Frontal cortex (tissue), 3 donors: ENCODE measurements at regions not wholly inside any gene's neighbourhood (a gene's known extent, or its start where the extent isn't known, plus 50 kb on each side); places are given as distances from the start of the nearest gene placed in this dataset.

Experiments
- DNase-seq, 2 donors: peaks; one replicate each; pipeline ENCODE4 v3.0.0; 2012; ENCODE audit warnings: low spot score in 2 of 2
- FAIRE-seq: peaks from 2 replicates; lab custom pipeline; 2012; peaks lifted over from hg19 to GRCh38; lab: Jason Lieb, UNC
- donor health status: control.
- donor health status: control.
- donor health status: control.

DNA sequence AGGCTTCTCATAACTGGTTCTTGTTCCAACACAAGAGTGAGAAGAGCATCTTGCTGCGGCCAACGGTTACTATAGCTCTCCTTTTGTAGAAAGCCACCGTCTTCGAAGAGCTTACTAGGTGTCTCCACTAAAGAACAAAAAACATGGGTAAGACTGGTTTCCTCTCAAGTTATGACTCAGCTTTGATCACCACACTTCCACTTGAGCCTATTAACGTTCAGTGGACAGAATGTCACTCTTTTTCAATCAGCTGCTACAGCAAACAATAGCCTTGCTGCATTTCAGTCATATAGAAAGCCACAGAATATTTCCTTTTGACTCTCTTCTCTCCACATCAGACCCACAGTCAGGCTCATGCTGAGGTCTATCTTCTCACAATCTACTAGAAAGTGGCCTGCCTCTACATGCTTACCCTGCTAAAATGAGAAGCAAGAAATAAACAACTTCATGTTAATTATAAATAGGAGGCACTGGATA, 243.5 kb upstream of the PREP start:
- FAIRE-seq, result no peak
- DNase-seq, result no peak

DNA sequence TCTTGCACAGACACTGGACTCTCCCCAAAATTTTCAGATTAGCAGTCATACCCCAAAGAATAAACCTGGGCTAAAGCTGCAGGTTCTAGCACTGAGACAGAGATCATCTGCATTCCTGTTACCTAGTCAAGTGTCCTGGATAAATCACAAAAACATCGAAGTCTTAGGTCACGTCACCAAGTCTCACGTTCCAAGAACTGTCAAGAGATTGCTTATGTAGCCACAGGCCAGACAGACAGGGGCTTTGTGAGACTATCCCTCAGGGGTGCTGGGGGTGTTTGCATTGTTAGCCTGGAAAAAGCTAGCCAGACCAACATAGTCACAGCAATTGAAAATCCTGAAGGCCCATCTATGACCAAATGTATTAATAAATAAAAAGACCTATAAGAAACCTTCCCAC, 243.1 kb upstream of the PREP start:
- no peak for DNase-seq
- no peak for FAIRE-seq

DNA sequence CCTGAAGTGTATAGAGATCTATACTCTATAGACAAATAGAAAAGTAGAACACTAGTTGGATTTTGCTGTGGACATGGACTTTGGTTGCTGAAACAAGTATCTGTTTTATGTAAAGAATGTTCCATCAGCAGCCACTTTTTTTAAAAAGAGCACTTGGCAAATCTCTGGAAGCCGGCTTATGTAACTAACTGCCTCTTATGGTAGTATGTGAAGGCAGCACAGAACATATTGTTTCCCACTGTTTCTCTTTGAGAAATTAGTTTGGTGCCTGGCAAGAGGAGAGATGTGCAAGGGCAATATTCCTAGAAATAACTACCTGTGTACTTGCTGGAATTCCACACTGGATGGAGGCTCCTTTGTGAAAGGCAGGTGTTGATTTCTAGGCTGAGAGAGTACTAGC, 242.3 kb upstream of the PREP start:
- no peak for FAIRE-seq
- no peak for DNase-seq

DNA sequence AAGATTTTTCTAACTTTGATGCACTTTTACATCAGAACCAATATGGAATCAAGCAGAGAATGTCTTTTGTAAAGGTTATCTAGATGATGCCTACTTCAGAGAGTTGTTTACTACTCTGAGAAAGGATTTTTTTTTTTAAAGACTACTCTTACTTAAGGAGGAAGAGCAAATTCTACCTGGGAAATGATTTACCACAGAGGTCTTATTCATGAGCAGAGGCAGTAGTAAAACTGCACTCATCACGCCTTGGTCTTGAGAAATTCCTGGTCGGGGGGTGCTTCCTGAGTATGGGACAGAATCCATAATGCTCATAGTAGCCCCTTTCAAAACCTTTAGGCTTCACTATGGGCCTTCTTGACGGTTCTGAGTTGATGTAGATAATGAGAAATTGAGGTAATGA, 241.8 kb upstream of the PREP start:
- FAIRE-seq (no peak), DNase-seq (no peak)

DNA sequence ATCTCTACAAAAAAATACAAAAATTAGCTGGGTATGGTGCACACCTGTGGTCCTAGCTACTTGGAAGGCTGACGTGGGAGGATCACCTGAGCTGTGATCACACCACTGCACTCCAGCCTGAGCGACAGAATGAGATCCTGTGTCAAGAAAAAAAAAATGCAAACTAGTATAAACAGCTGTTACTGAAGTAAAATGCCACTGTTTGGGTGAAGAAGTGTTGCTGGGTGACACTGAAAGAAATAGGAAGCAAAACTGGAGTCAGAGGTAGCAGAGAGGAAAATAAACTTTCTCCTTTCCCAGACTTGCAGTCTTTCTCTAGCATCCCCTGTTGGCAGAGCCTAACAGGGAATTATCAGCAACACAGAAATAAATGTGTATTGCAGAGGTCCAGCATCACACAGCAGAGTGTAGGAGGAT, 241.2 kb upstream of the PREP start:
- FAIRE-seq (no peak), DNase-seq (no peak)

DNA sequence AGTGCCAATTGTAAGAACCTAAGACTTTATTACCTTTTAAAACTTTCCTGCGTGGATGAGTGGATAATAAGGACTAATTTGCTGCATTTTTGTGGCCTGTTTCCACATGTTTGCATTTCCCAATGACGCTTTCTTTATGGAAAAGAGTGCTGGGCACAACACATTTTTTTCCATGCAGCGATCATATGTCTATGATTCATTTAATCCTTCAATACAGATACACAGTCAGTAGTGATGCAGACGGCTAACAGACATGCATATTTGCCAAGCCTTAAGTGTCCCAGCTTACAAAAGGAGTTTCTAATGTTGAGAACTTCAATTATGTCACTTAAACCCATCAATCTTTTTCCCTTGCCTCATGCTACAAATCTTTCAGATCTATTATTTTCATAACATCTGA, 239.8 kb upstream of the PREP start:
- FAIRE-seq (no peak), DNase-seq (no peak)

DNA sequence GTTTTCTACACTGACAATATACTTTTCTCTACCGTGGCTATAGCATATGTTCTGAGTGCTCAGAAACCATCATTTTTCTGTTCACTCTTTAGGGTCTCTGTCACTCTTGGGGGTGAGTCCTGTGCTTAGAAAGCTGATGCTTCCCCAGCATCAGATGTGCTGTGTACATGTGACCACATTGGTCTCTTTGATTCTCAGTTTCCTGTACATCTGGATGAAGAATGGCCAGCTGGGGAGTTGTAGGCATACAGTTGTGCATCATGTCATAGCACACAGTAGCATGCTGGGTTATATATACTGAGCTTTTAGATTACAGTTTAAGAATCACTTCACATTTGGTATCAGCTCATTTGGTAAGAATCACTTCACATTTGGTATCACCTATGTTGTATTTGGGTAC, 238.6 kb upstream of the PREP start:
- no peak for FAIRE-seq

DNA sequence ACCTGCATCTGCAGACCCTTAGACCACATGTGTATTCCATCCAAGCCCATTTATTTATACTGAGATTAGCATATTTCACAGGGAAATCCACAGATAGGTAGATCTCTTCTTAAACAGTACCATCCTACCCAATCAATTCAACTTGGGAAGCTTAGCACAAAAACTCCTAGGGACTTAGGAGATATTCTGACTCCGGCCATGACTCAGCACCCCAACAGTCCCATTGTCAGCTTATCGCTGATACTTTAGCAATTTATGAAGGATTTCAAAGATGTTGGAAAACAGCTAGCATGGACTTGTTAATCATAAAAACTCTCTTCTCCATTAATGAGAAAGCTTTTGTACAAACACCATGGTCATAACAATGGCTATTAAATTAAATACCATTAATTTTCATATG, 236.2 kb upstream of the PREP start:
- no peak for DNase-seq
- FAIRE-seq, result no peak

More for the DNA sequence above, 238.6 kb upstream of the PREP start:
- no peak for DNase-seq

DNA sequence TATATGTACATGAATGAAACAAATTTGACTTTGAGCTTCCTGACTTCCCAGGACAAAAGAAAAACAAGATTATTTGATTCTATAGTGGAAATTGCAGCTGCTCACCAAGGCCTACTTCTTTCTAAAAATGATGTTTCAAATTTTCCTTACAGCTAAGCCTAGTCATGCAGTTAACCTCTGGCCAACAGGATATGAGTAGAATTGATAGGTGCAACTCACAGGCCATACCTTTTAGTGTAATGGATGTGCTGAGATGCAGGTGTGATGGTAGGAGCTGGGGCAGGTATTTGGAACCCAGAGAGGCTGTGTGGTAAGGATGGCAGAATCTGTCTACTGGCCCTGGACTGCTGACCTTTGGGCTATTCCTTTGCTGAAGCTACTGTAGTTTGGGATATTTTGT, 230.9 kb upstream of the PREP start:
- FAIRE-seq (no peak), DNase-seq (no peak)

DNA sequence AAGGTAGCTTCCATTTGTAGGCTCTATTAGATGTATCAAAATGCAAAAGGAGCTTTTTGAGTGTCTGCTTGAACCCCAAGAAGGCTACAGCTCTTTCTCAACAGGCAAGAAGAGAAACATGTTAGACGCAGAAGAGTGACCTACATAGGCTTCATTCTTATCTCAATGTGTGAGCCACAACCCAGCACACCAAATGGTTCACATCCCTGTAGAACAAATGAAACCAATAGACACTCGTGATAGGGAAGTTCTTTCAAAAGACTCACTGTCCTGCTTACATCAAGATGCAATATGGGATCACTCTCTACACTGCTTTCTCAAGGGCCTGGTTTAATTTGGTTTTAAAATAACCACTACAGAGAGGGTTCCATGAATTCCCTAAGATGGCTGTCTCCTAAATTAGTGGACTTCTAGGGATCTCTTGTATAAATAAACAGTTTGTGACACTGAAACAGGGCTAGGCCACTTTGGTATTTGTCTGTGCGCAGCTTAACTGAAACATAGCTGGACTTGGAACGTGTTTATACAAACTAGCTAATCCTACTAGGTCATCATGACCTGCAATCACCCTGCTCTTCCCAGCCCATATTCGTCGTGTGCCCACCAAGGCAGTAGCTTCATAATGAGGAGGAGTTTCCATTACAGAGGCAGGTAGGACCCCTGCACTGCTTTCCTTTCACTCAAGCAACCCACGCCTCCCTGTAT, 225.4 kb upstream of the PREP start:
- no peak for FAIRE-seq
- DNase-seq, result no peak

DNA sequence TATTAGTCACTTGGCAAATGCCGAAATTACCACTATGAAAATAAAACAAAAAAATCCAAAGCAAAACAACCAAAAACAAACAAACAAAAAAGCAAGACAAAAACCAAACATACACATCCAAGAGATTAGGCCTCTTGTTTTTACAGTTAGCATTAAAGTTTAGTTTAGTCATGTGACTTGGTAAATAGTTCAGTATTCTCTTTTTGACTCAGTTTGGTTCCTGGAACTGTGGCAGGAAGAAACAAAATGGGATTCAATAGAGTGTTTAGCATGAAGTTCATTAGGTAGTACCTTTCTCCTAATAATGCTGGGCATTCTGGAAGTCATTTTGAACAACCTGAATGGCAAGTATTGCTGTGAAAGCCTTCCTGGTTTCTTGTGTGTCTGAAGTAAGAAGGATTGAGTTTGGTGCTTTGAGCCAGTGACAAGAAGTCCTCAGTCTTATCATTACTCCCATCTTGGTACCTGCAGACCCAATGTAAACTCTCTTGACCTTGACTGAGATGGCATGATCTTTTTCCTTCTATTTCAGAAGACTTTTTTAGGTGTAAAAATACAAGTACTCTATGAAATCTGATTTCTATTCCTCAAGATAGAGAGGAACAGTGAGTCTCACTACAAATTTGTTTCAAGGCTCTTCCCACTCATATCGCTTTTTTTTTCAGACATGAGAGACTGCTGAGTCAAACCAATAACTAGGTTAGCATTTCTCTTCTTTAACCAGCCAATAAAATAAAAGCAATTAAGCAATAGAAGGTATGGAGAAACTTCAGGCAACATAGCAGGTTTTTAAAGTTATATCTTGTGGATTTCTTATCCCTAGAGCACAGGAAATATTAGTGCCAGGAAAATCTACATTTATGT, 223.6 kb upstream of the PREP start:
- FAIRE-seq, result no peak
- DNase-seq, result no peak

DNA sequence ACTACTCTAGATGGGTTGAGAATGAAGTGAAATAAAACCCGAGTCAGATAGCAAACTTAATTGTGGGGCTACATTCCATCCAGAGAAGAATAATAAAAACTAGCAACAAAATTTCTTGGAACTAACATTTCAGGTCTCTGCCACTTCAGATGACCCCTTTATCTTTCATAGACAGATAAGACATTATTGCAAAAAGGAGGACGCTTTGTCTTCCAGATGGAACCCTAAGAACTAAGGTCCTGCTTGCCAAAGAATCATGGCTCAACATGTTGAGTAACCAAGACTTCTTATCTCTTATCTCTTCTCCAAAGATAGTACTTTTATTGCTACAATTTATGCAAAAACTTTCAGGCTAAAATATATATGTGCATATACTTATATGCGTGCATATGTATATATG, 221.1 kb upstream of the PREP start:
- FAIRE-seq, result no peak
- no peak for DNase-seq

DNA sequence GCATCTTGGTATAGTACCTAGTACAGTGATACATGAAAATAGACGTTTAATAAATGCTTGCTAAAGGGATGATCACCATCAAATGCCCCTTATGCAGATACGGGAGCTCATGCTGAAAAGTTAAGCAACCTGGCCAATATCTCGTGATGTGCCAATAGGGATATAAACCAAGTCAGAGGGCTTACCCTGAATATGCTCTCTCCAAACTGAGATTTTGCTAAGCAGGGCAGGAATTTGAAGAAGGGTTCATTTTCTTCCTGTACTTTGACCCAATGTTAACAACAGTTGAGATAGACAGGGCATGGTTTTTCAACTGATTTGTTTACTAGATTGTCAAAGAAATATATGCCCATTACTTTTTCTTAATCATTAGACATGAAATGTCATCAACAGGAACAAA, 219.3 kb upstream of the PREP start:
- no peak for FAIRE-seq
- DNase-seq, result no peak

DNA sequence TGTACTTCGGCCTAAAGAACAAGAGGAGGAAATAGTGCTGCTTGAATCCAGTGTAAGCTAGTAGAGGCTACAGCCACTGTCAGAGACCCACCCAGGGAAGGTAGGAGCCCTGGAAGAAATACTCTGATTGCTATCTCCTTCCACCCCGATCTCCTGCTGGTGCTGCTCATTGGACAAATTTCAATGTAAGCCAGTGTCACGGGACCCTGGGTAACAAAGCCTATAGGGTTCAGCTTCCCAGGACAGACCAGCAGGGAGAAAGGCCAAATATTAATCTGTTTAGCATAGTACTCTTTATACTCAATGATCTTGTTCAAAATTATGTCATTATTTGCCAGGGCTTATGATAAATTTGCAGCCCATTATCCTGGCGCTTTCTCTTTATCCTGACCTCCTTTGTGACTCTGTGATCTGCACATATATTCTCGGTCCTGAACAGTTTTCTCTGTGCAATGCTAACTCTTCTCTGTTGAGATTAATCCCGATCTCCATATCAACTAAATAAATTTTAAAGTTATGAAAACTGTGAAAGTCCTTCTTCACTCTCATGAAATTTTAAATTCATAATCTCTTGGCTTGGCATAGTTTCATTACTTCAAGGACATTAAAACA, 218.8 kb upstream of the PREP start:
- DNase-seq (no peak), FAIRE-seq (no peak)

DNA sequence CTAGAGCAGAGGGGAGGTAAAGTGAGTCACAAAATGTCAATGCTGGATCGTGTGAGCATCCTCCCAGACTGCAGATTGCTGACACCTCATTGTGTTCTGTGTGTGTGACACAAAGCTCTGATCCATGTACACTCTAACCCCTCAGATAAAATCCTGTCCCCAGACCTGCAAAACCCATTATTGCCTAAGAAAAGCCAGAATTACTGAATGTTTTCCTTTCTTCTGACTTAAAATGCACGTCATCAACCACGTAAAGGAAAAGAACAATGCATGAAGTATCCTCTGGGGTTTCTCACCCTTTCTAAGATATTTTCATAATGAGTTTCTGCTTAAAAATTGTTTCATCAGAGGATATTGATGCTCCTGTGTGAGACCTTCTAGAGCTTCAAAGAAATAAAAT, 218.0 kb upstream of the PREP start:
- FAIRE-seq (no peak), DNase-seq (no peak)

DNA sequence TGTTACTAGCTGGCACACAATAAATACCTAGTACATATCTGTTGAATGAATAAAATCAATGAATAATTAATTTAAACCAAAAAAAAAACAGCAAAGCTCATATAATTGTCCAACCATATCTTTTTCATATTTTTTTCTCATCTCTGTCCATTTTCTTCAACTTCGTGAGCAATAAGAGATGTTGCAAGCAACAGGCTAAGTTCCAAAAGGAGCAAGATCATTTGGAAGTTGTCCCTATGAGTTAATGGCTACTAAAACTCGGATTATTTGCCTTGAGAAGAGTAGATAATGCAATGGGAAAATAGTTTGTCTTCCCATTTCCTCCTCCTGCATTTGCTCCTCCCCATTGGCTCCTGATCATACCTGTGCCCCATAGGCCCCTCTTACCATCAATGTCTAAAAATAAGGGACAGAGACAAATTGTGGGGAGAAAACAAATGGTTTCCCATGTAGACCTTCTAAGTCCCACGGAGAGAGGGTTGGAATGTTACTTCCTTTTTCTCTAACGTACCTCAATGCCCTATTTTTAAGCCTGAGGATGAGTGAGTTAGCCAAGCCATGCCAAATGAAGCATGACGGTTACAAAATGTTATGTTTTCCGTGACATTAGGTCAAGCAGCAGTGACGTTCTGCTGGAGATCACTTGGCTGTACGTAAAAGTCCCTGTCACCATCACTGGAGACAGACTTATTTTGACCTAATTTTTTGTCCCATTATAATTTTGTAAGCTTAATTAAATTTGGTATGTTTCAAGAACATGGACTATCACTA, 217.3 kb upstream of the PREP start:
- DNase-seq (no peak), FAIRE-seq (no peak)

DNA sequence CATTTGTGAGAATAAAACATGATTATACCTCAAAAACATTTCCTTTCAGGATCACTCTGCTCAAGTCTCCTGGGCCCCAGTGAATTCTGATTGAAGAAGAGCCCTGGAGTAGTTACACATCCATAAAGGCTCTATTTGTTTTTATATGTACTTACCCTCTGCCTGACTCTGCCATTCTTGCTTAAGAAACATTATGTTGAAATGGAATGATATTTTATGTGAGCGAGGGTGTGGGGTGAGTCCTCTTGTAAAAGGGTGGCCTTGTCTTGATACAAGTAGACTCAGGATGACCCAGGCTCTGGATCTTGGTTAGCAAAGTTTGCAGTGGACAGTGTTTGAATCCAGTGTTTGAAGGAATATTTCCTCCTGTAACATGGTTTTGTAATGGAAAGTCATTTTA, 215.4 kb upstream of the PREP start:
- DNase-seq, result no peak
- no peak for FAIRE-seq

DNA sequence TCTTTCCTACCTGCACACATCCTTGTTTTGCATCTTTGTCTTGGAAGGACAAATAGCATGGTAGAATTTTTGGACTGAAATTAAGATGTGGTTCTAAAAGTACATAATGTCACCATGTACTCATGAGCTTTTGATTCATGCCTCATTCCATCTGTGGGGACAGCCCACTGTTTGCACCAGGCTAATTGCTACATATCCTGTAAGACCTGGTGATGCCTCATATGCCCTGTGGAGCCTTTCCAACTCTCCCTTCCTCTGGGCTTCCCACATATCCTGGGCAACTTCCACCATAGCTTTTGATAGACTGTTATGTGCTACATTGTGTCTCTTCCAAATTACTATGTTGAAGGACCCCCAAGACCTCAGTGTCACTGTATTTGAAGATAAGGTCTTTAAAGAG, 213.6 kb upstream of the PREP start:
- no peak for FAIRE-seq

DNA sequence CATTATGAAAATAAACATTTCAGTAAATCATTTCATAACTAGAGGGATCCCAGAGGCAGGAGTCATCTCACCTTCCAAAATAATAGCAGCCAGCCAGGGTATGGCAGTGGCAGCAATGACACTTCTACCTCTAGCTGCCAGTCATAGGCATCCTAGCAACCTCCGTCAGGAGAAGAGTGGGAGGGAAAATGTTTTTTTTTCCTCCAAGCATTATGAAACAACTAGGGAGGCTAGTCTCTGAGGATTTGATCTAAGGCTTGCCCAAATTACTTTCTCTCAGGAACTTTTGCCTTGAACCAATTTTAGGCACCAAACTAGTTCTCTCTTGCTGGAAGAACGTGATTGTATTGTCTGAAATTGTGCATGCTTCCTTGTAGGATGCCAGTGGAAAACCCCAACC, 208.7 kb upstream of the PREP start:
- no peak for DNase-seq
- no peak for FAIRE-seq

More for the DNA sequence above, 213.6 kb upstream of the PREP start:
- DNase-seq, result no peak

DNA sequence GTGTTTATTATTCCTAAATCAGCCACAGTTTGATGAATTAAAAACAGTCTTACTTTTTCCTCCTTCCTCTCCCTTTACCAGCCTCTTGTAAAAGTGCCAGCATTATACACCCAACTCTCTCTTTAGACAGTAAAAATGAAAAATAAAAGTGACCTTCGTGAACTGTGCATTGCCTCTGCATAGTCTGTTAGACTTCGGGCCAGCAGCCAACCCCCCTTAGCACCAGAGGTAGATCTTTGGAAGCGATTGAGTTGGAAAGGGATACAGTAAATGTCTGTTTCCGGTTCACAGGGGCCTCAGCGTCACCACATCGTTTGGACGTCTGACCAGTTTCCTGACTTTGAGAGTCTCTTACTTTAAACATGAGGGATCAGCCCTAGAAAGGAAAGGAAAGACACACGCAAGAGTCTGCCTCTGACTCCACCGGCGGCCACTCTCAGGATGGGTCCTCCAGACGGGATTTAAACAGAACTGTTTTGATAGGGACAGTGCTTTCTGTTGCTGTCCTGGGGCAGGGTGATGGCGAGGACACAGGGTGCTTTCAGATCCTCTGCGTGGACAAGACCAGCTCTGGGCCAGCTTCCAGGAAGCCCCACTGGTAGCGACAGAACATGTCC, 206.6 kb upstream of the PREP start:
- FAIRE-seq, result no peak
- no peak for DNase-seq
